H9 (cell line): ENCODE measurements at regions not wholly inside any gene's neighbourhood (a gene's known extent, or its start where the extent isn't known, plus 50 kb on each side); places are given as distances from the start of the nearest gene placed in this dataset.

Source experiments
- DNase-seq: peaks from one replicate; pipeline ENCODE4 v3.0.0-alpha.2; 2017
- H2AFZ ChIP-seq: one replicate; pipeline ENCODE4 v1.6.1; 2013; ENCODE audit warnings: mild to moderate bottlenecking, low read length, control low read depth, moderate library complexity
- H2AK5ac ChIP-seq: 2 replicates; pipeline ENCODE4 v1.6.1; 2013; ENCODE audit warnings: low read length, control low read depth, mixed read lengths; ENCODE audit not compliant: insufficient read length
- H2BK120ac ChIP-seq: one replicate; pipeline ENCODE4 v1.6.1; 2013; ENCODE audit warnings: low read depth, mild to moderate bottlenecking, low read length, control low read depth, inconsistent platforms; ENCODE audit not compliant: poor library complexity, severe bottlenecking
- H2BK12ac ChIP-seq: 2 replicates; pipeline ENCODE4 v1.6.1; 2013; ENCODE audit warnings: low read length, control low read depth, mixed read lengths, low read depth; ENCODE audit not compliant: insufficient read length
- H2BK15ac ChIP-seq: 2 replicates; pipeline ENCODE4 v1.6.1; 2013; ENCODE audit warnings: low read depth, low read length, control low read depth
- H2BK20ac ChIP-seq: one replicate; pipeline ENCODE4 v1.6.1; 2013; ENCODE audit warnings: low read depth, mild to moderate bottlenecking, low read length, control low read depth, inconsistent platforms; ENCODE audit not compliant: poor library complexity, severe bottlenecking
- H2BK5ac ChIP-seq: 2 replicates; pipeline ENCODE4 v1.6.1; 2013; ENCODE audit warnings: low read length, control low read depth, mixed read lengths; ENCODE audit not compliant: insufficient read length
- H3K14ac ChIP-seq: 2 replicates; pipeline ENCODE4 v1.6.1; 2013; ENCODE audit warnings: low read length, control low read depth; ENCODE audit not compliant: insufficient read depth
- H3K18ac ChIP-seq: 2 replicates; pipeline ENCODE4 v1.6.1; 2013; ENCODE audit warnings: low read depth, mild to moderate bottlenecking, mixed read lengths, low read length, control low read depth; ENCODE audit not compliant: insufficient read length
- H3K23ac ChIP-seq: 2 replicates; pipeline ENCODE4 v1.6.1; 2013; ENCODE audit warnings: low read length, control low read depth, mixed read lengths, low read depth; ENCODE audit not compliant: insufficient read length
- H3K23me2 ChIP-seq: 2 replicates; pipeline ENCODE4 v1.6.1; 2013; ENCODE audit warnings: low read depth, mild to moderate bottlenecking, mixed read lengths, low read length, control low read depth; ENCODE audit not compliant: insufficient read length, poor library complexity, severe bottlenecking
- H3K27ac ChIP-seq: 2 replicates; pipeline ENCODE4 v1.5.1; 2013; ENCODE audit warnings: low read length, control low read depth, mixed read lengths, low read depth; ENCODE audit not compliant: insufficient read length
- H3K27me3 ChIP-seq: 2 replicates; pipeline ENCODE4 v1.6.1; 2013; ENCODE audit warnings: low read length, control low read depth, inconsistent platforms; ENCODE audit not compliant: insufficient read depth
- H3K4ac ChIP-seq: 2 replicates; pipeline ENCODE4 v1.6.1; 2013; ENCODE audit warnings: low read depth, mild to moderate bottlenecking, control low read depth, inconsistent platforms, low read length, moderate library complexity
- H3K4me1 ChIP-seq: 2 replicates; pipeline ENCODE4 v1.6.1; 2013; ENCODE audit warnings: low read length, control low read depth, inconsistent platforms; ENCODE audit not compliant: insufficient read depth
- H3K4me2 ChIP-seq: 2 replicates; pipeline ENCODE4 v1.6.1; 2013; ENCODE audit warnings: low read length, control low read depth, mixed read lengths; ENCODE audit not compliant: insufficient read length, insufficient read depth
- H3K56ac ChIP-seq: 2 replicates; pipeline ENCODE4 v1.6.1; 2013; ENCODE audit warnings: low read depth, mild to moderate bottlenecking, mixed read lengths, low read length, control low read depth; ENCODE audit not compliant: insufficient read length
- H3K79me1 ChIP-seq: 2 replicates; pipeline ENCODE4 v1.6.1; 2013; ENCODE audit warnings: low read depth, mild to moderate bottlenecking, moderate library complexity, low read length, control low read depth, inconsistent platforms; ENCODE audit not compliant: insufficient read depth, poor library complexity, severe bottlenecking
- H3K79me2 ChIP-seq: 2 replicates; pipeline ENCODE4 v1.6.1; 2013; ENCODE audit warnings: low read length, control low read depth, inconsistent platforms; ENCODE audit not compliant: insufficient read depth
- H3K9ac ChIP-seq: 2 replicates; pipeline ENCODE4 v1.6.1; 2013; ENCODE audit warnings: low read length, control low read depth, mixed read lengths; ENCODE audit not compliant: insufficient read length; ENCODE audit errors: extremely low read depth
- H3K9me3 ChIP-seq: one replicate; pipeline ENCODE4 v1.6.1; 2013; ENCODE audit warnings: low read depth, low read length, inconsistent platforms; ENCODE audit not compliant: control insufficient read depth
- H3T11ph ChIP-seq: one replicate; pipeline ENCODE4 v1.6.1; 2013; ENCODE audit warnings: mild to moderate bottlenecking, low read length, control low read depth, inconsistent platforms
- H4K20me1 ChIP-seq: one replicate; pipeline ENCODE4 v1.6.1; 2013; ENCODE audit not compliant: control insufficient read depth, insufficient read length, insufficient read depth
- H4K5ac ChIP-seq: 2 replicates; pipeline ENCODE4 v1.6.1; 2013; ENCODE audit warnings: low read depth, mild to moderate bottlenecking, mixed read lengths, low read length, control low read depth; ENCODE audit not compliant: insufficient read length
- H4K8ac ChIP-seq: replicated peaks from 2 replicates; pipeline ENCODE4 v1.6.1; 2013; ENCODE audit warnings: low read length, control low read depth, mixed read lengths, low read depth; ENCODE audit not compliant: insufficient read length
- H4K91ac ChIP-seq: 2 replicates; pipeline ENCODE4 v1.6.1; 2013; ENCODE audit warnings: low read depth, mild to moderate bottlenecking, moderate library complexity, mixed read lengths, low read length, control low read depth; ENCODE audit not compliant: insufficient read length
- H3K27ac Mint-ChIP-seq, 3 experiments: 2 replicates in 2 of 3; 3 replicates in 1 of 3; pipeline ENCODE4 v1.8.0; 2020 to 2021; ENCODE audit warnings: mixed read lengths in 3 of 3, mild to moderate bottlenecking in 1 of 3, moderate library complexity in 1 of 3
- H3K27me3 Mint-ChIP-seq: 2 replicates; pipeline ENCODE4 v1.8.0; 2021; ENCODE audit warnings: low read depth, mild to moderate bottlenecking, moderate library complexity, mixed read lengths
- H3K36me3 Mint-ChIP-seq, 3 experiments: 2 replicates in 2 of 3; 3 replicates in 1 of 3; pipeline ENCODE4 v1.8.0; 2020 to 2021; ENCODE audit warnings: low read depth in 3 of 3, mixed read lengths in 3 of 3; ENCODE audit not compliant: insufficient read depth in 1 of 3
- H3K4me1 Mint-ChIP-seq, 2 experiments: 2 replicates each; pipeline ENCODE4 v1.8.0; 2020; ENCODE audit warnings: mixed read lengths in 2 of 2
- H3K4me3 Mint-ChIP-seq, 2 experiments: 2 replicates in 1 of 2; 3 replicates in 1 of 2; pipeline ENCODE4 v1.8.0; 2020 to 2021; ENCODE audit warnings: mild to moderate bottlenecking in 2 of 2, mixed read lengths in 2 of 2, moderate library complexity in 1 of 2
- H3K9me3 Mint-ChIP-seq, 2 experiments: 2 replicates in 1 of 2; 3 replicates in 1 of 2; pipeline ENCODE4 v1.8.0; 2020; ENCODE audit warnings: mild to moderate bottlenecking in 2 of 2, mixed read lengths in 2 of 2, moderate library complexity in 1 of 2
- CTCF ChIP-seq: fragments of 200-600 bp; sonication (generic); conservative IDR thresholded peaks from 3 replicates; pipeline ENCODE4 v1.8.0; 2021; ENCODE audit warnings: antibody characterized with exemption, mild to moderate bottlenecking
- WGBS: extraction: QIAGEN DNeasy Blood & Tissue Kit; methylation state at CpG from one replicate; pipeline ENCODE4 v1.1.7; 2013; ENCODE audit warnings: missing lambda C conversion rate, low lambda C conversion rate, mixed read lengths; ENCODE audit not compliant: insufficient read length; ENCODE audit errors: extremely low coverage; 5-methylcytosine and 5-hydroxymethylcytosine counted together

- H3K4me1 Mint-ChIP-seq, result peaks cover 5 to 8% of the 10 kb centered on the region in 2 experiments; a peak in 3 of 4 replicates
- Histone ChIP-seq H3T11ph (no peak overlapping the region), H3K56ac (no peak overlapping the region), H2BK120ac (no peak overlapping the region), H3K23ac (no peak overlapping the region), H3K79me1 (no peaks in the 10 kb centered on the region), H3K79me2 (no peaks in the 10 kb centered on the region), H3K18ac (no peak overlapping the region), H2AK5ac (no peak overlapping the region), H3K4me1 (no peaks in the 10 kb centered on the region), H4K20me1 (no peaks in the 10 kb centered on the region), H4K5ac (no peak overlapping the region), H4K91ac (no peak overlapping the region), H2BK20ac (no peak overlapping the region), H3K27me3 (no peaks in the 10 kb centered on the region), H2BK15ac (no peak overlapping the region), H3K4ac (no peak overlapping the region), H3K27ac (no peak overlapping the region), H3K4me2 (no peak overlapping the region), H3K23me2 (no peaks in the 10 kb centered on the region), H3K9ac (no peak overlapping the region), H4K8ac (no peak overlapping the region), H3K14ac (no peak overlapping the region), H3K9me3 (no peaks in the 10 kb centered on the region), H2AFZ (no peak overlapping the region), H2BK12ac (no peak overlapping the region), H2BK5ac (no peak overlapping the region)
- H3K27me3 Mint-ChIP-seq, result no peaks in the 10 kb centered on the region
- no CpG with 5 or more reads among the region's 7 CpGs for WGBS
- no peak overlapping the region for H3K4me3 Mint-ChIP-seq
- no peak for TF ChIP-seq CTCF
- H3K27ac Mint-ChIP-seq, result no peak overlapping the region
- peaks cover 1 to 2% of the 10 kb centered on the region in 2 experiments; a peak in 3 of 5 replicates for H3K9me3 Mint-ChIP-seq
- H3K36me3 Mint-ChIP-seq, result peaks cover 0 to 3% (median 0%) of the 10 kb centered on the region in 3 experiments; a peak in 1 of 7 replicates
- DNase-seq, result peak; percentile 59
These were observed 756.3 kb downstream of the NTRK3 start for GRCh38 chr15:87500240-87500639.
